H9 (cell line): ENCODE measurements at regions not wholly inside any gene's neighbourhood (a gene's known extent, or its start where the extent isn't known, plus 50 kb on each side); places are given as distances from the start of the nearest gene placed in this dataset.

Experiments used
- DNase-seq: peaks from one replicate; pipeline ENCODE4 v3.0.0-alpha.2; 2017
- H2AFZ ChIP-seq: one replicate; pipeline ENCODE4 v1.6.1; 2013; ENCODE audit warnings: mild to moderate bottlenecking, low read length, control low read depth, moderate library complexity
- H2AK5ac ChIP-seq: 2 replicates; pipeline ENCODE4 v1.6.1; 2013; ENCODE audit warnings: low read length, control low read depth, mixed read lengths; ENCODE audit not compliant: insufficient read length
- H2BK120ac ChIP-seq: one replicate; pipeline ENCODE4 v1.6.1; 2013; ENCODE audit warnings: low read depth, mild to moderate bottlenecking, low read length, control low read depth, inconsistent platforms; ENCODE audit not compliant: poor library complexity, severe bottlenecking
- H2BK12ac ChIP-seq: 2 replicates; pipeline ENCODE4 v1.6.1; 2013; ENCODE audit warnings: low read length, control low read depth, mixed read lengths, low read depth; ENCODE audit not compliant: insufficient read length
- H2BK15ac ChIP-seq: 2 replicates; pipeline ENCODE4 v1.6.1; 2013; ENCODE audit warnings: low read depth, low read length, control low read depth
- H2BK20ac ChIP-seq: one replicate; pipeline ENCODE4 v1.6.1; 2013; ENCODE audit warnings: low read depth, mild to moderate bottlenecking, low read length, control low read depth, inconsistent platforms; ENCODE audit not compliant: poor library complexity, severe bottlenecking
- H2BK5ac ChIP-seq: 2 replicates; pipeline ENCODE4 v1.6.1; 2013; ENCODE audit warnings: low read length, control low read depth, mixed read lengths; ENCODE audit not compliant: insufficient read length
- H3K14ac ChIP-seq: 2 replicates; pipeline ENCODE4 v1.6.1; 2013; ENCODE audit warnings: low read length, control low read depth; ENCODE audit not compliant: insufficient read depth
- H3K18ac ChIP-seq: 2 replicates; pipeline ENCODE4 v1.6.1; 2013; ENCODE audit warnings: low read depth, mild to moderate bottlenecking, mixed read lengths, low read length, control low read depth; ENCODE audit not compliant: insufficient read length
- H3K23ac ChIP-seq: 2 replicates; pipeline ENCODE4 v1.6.1; 2013; ENCODE audit warnings: low read length, control low read depth, mixed read lengths, low read depth; ENCODE audit not compliant: insufficient read length
- H3K23me2 ChIP-seq: 2 replicates; pipeline ENCODE4 v1.6.1; 2013; ENCODE audit warnings: low read depth, mild to moderate bottlenecking, mixed read lengths, low read length, control low read depth; ENCODE audit not compliant: insufficient read length, poor library complexity, severe bottlenecking
- H3K27ac ChIP-seq: 2 replicates; pipeline ENCODE4 v1.5.1; 2013; ENCODE audit warnings: low read length, control low read depth, mixed read lengths, low read depth; ENCODE audit not compliant: insufficient read length
- H3K27me3 ChIP-seq: 2 replicates; pipeline ENCODE4 v1.6.1; 2013; ENCODE audit warnings: low read length, control low read depth, inconsistent platforms; ENCODE audit not compliant: insufficient read depth
- H3K4ac ChIP-seq: 2 replicates; pipeline ENCODE4 v1.6.1; 2013; ENCODE audit warnings: low read depth, mild to moderate bottlenecking, control low read depth, inconsistent platforms, low read length, moderate library complexity
- H3K4me1 ChIP-seq: 2 replicates; pipeline ENCODE4 v1.6.1; 2013; ENCODE audit warnings: low read length, control low read depth, inconsistent platforms; ENCODE audit not compliant: insufficient read depth
- H3K4me2 ChIP-seq: 2 replicates; pipeline ENCODE4 v1.6.1; 2013; ENCODE audit warnings: low read length, control low read depth, mixed read lengths; ENCODE audit not compliant: insufficient read length, insufficient read depth
- H3K56ac ChIP-seq: 2 replicates; pipeline ENCODE4 v1.6.1; 2013; ENCODE audit warnings: low read depth, mild to moderate bottlenecking, mixed read lengths, low read length, control low read depth; ENCODE audit not compliant: insufficient read length
- H3K79me1 ChIP-seq: 2 replicates; pipeline ENCODE4 v1.6.1; 2013; ENCODE audit warnings: low read depth, mild to moderate bottlenecking, moderate library complexity, low read length, control low read depth, inconsistent platforms; ENCODE audit not compliant: insufficient read depth, poor library complexity, severe bottlenecking
- H3K79me2 ChIP-seq: 2 replicates; pipeline ENCODE4 v1.6.1; 2013; ENCODE audit warnings: low read length, control low read depth, inconsistent platforms; ENCODE audit not compliant: insufficient read depth
- H3K9ac ChIP-seq: 2 replicates; pipeline ENCODE4 v1.6.1; 2013; ENCODE audit warnings: low read length, control low read depth, mixed read lengths; ENCODE audit not compliant: insufficient read length; ENCODE audit errors: extremely low read depth
- H3K9me3 ChIP-seq: one replicate; pipeline ENCODE4 v1.6.1; 2013; ENCODE audit warnings: low read depth, low read length, inconsistent platforms; ENCODE audit not compliant: control insufficient read depth
- H3T11ph ChIP-seq: one replicate; pipeline ENCODE4 v1.6.1; 2013; ENCODE audit warnings: mild to moderate bottlenecking, low read length, control low read depth, inconsistent platforms
- H4K20me1 ChIP-seq: one replicate; pipeline ENCODE4 v1.6.1; 2013; ENCODE audit not compliant: control insufficient read depth, insufficient read length, insufficient read depth
- H4K5ac ChIP-seq: 2 replicates; pipeline ENCODE4 v1.6.1; 2013; ENCODE audit warnings: low read depth, mild to moderate bottlenecking, mixed read lengths, low read length, control low read depth; ENCODE audit not compliant: insufficient read length
- H4K8ac ChIP-seq: replicated peaks from 2 replicates; pipeline ENCODE4 v1.6.1; 2013; ENCODE audit warnings: low read length, control low read depth, mixed read lengths, low read depth; ENCODE audit not compliant: insufficient read length
- H4K91ac ChIP-seq: 2 replicates; pipeline ENCODE4 v1.6.1; 2013; ENCODE audit warnings: low read depth, mild to moderate bottlenecking, moderate library complexity, mixed read lengths, low read length, control low read depth; ENCODE audit not compliant: insufficient read length
- H3K27ac Mint-ChIP-seq, 3 experiments: 2 replicates in 2 of 3; 3 replicates in 1 of 3; pipeline ENCODE4 v1.8.0; 2020 to 2021; ENCODE audit warnings: mixed read lengths in 3 of 3, mild to moderate bottlenecking in 1 of 3, moderate library complexity in 1 of 3
- H3K27me3 Mint-ChIP-seq: 2 replicates; pipeline ENCODE4 v1.8.0; 2021; ENCODE audit warnings: low read depth, mild to moderate bottlenecking, moderate library complexity, mixed read lengths
- H3K36me3 Mint-ChIP-seq, 3 experiments: 2 replicates in 2 of 3; 3 replicates in 1 of 3; pipeline ENCODE4 v1.8.0; 2020 to 2021; ENCODE audit warnings: low read depth in 3 of 3, mixed read lengths in 3 of 3; ENCODE audit not compliant: insufficient read depth in 1 of 3
- H3K4me1 Mint-ChIP-seq, 2 experiments: 2 replicates each; pipeline ENCODE4 v1.8.0; 2020; ENCODE audit warnings: mixed read lengths in 2 of 2
- H3K4me3 Mint-ChIP-seq, 2 experiments: 2 replicates in 1 of 2; 3 replicates in 1 of 2; pipeline ENCODE4 v1.8.0; 2020 to 2021; ENCODE audit warnings: mild to moderate bottlenecking in 2 of 2, mixed read lengths in 2 of 2, moderate library complexity in 1 of 2
- H3K9me3 Mint-ChIP-seq, 2 experiments: 2 replicates in 1 of 2; 3 replicates in 1 of 2; pipeline ENCODE4 v1.8.0; 2020; ENCODE audit warnings: mild to moderate bottlenecking in 2 of 2, mixed read lengths in 2 of 2, moderate library complexity in 1 of 2
- WGBS: extraction: QIAGEN DNeasy Blood & Tissue Kit; methylation state at CpG from one replicate; pipeline ENCODE4 v1.1.7; 2013; ENCODE audit warnings: missing lambda C conversion rate, low lambda C conversion rate, mixed read lengths; ENCODE audit not compliant: insufficient read length; ENCODE audit errors: extremely low coverage; 5-methylcytosine and 5-hydroxymethylcytosine counted together
- TF ChIP-seq, protein P1 (sequence below): fragments of 200-600 bp; sonication (generic); conservative IDR thresholded peaks from 3 replicates; pipeline ENCODE4 v1.8.0; 2021; ENCODE audit warnings: antibody characterized with exemption, mild to moderate bottlenecking

- H3K9me3 Mint-ChIP-seq = no peaks in the 10 kb centered on the region; a peak in 1 of 5 replicates
- Histone ChIP-seq H2AK5ac (no peak overlapping the region), H3K4me2 (no peak overlapping the region), H3K56ac (no peak overlapping the region), H3K79me1 (no peaks in the 10 kb centered on the region), H3K4me1 (no peaks in the 10 kb centered on the region), H4K8ac (no peak overlapping the region), H3K27me3 (no peaks in the 10 kb centered on the region; the same call in 1 of the 2 replicates), H2BK120ac (no peak overlapping the region), H3T11ph (no peak overlapping the region), H2BK15ac (no peak overlapping the region), H4K5ac (no peak overlapping the region), H2BK20ac (no peak overlapping the region), H3K27ac (no peak overlapping the region), H3K18ac (no peak overlapping the region), H3K4ac (no peak overlapping the region), H2AFZ (no peak overlapping the region), H3K79me2 (no peaks in the 10 kb centered on the region), H4K91ac (no peak overlapping the region), H3K23ac (no peak overlapping the region), H3K9ac (no peak overlapping the region), H4K20me1 (no peaks in the 10 kb centered on the region), H3K14ac (no peak overlapping the region), H3K9me3 (no peaks in the 10 kb centered on the region), H3K23me2 (no peaks in the 10 kb centered on the region), H2BK12ac (no peak overlapping the region), H2BK5ac (no peak overlapping the region)
- H3K27me3 Mint-ChIP-seq = peaks cover 15% of the 10 kb centered on the region
- WGBS = no CpG with 5 or more reads among the region's 6 CpGs
- TF ChIP-seq, protein P1, sequence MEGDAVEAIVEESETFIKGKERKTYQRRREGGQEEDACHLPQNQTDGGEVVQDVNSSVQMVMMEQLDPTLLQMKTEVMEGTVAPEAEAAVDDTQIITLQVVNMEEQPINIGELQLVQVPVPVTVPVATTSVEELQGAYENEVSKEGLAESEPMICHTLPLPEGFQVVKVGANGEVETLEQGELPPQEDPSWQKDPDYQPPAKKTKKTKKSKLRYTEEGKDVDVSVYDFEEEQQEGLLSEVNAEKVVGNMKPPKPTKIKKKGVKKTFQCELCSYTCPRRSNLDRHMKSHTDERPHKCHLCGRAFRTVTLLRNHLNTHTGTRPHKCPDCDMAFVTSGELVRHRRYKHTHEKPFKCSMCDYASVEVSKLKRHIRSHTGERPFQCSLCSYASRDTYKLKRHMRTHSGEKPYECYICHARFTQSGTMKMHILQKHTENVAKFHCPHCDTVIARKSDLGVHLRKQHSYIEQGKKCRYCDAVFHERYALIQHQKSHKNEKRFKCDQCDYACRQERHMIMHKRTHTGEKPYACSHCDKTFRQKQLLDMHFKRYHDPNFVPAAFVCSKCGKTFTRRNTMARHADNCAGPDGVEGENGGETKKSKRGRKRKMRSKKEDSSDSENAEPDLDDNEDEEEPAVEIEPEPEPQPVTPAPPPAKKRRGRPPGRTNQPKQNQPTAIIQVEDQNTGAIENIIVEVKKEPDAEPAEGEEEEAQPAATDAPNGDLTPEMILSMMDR = no peak
- no peak overlapping the region for H3K4me3 Mint-ChIP-seq
- DNase-seq = no peak
- no peak overlapping the region; a peak in 1 of 7 replicates for H3K27ac Mint-ChIP-seq
- H3K4me1 Mint-ChIP-seq = peaks cover 2 to 4% of the 10 kb centered on the region in 2 experiments
- H3K36me3 Mint-ChIP-seq = no peaks in the 10 kb centered on the region
Measured at GRCh38 chr17:45676695-45677094, 107.4 kb upstream of the CRHR1 start.
